ENCODE measurements at regions not wholly inside any gene's neighbourhood (a gene's known extent, or its start where the extent isn't known, plus 50 kb on each side); places are given as distances from the start of the nearest gene placed in this dataset.

DNA sequence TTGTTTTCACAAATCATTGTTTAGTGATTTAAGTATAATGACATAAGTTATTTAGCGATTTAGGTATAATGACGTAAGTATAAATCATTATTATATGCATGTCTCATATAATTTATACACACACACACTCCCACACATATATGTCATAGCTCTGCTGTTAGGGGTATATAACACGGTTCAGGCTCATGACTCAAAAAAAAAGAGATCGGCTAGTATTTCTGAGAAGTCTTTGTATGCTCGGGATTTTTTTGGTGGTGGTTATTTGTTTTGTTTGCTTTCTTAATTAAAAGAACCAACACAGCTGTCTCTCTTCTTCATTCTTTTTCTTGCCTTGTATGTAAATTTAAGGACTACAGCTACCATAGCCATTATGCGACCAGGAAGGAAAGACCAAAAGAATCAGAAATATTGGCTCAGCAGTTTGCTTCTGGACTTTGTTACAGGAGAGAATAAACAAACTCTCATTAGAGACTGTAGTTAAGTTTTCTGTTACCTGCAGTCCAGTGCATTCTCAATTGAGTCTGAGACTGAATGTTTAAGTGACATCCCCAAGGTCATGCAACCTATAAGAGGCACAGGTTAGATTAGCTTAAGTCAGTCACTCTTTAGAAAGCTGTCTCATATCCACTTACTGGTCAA, 83.2 kb upstream of the NREP start:
- TF ChIP-seq POLR2A (IDR thresholded peaks at IDR 0.05; ENCODE audit: low read depth, low read length) (no peak), TAF1 (IDR thresholded peaks at IDR 0.05; ENCODE audit: borderline replicate concordance, low read depth, low read length) (no peak)
